DND-41 (cell line): ENCODE measurements at regions not wholly inside any gene's neighbourhood (a gene's known extent, or its start where the extent isn't known, plus 50 kb on each side); places are given as distances from the start of the nearest gene placed in this dataset.

Experiments
- ATAC-seq: fragments of 200-7000 bp; cut with Tn5 transposase; 3 replicates; pipeline ENCODE4 v1.9.1; 2021; ENCODE audit warnings: low read depth; ENCODE audit not compliant: insufficient read depth
- DNase-seq: peaks from one replicate; pipeline ENCODE4 v3.0.0-alpha.2; 2020
- H2AFZ ChIP-seq: 2 replicates; pipeline ENCODE4 v1.6.0; 2012; ENCODE audit warnings: low read depth, low read length
- H3K27ac ChIP-seq: 2 replicates; pipeline ENCODE4 v1.5.1; 2012; ENCODE audit warnings: low read length, inconsistent platforms
- H3K27me3 ChIP-seq: fragments of 200-600 bp; sonication (generic); 2 replicates; pipeline ENCODE4 v1.6.0; 2012; ENCODE audit warnings: low read length, mild to moderate bottlenecking, inconsistent platforms; ENCODE audit not compliant: insufficient read depth, poor library complexity
- H3K36me3 ChIP-seq: 2 replicates; pipeline ENCODE4 v1.5.1; 2012; ENCODE audit warnings: low read length, inconsistent platforms; ENCODE audit not compliant: insufficient read depth
- H3K4me1 ChIP-seq: 2 replicates; pipeline ENCODE4 v1.5.1; 2012; ENCODE audit warnings: mild to moderate bottlenecking, low read length; ENCODE audit not compliant: insufficient read depth
- H3K4me2 ChIP-seq: 2 replicates; pipeline ENCODE4 v1.6.0; 2012; ENCODE audit warnings: mild to moderate bottlenecking, moderate library complexity, low read length, inconsistent platforms; ENCODE audit not compliant: insufficient read depth
- H3K4me3 ChIP-seq, 2 experiments: fragments of 200-600 bp in 1 of 2; shearing (Covaris generic) in 1 of 2; 2 replicates each; pipeline ENCODE4 v1.5.1; 2012 to 2016; ENCODE audit warnings: inconsistent platforms in 2 of 2, low read length in 2 of 2, mild to moderate bottlenecking in 2 of 2, low read depth in 1 of 2, moderate library complexity in 1 of 2
- H3K79me2 ChIP-seq: 2 replicates; pipeline ENCODE4 v1.6.0; 2012; ENCODE audit warnings: low read length, inconsistent platforms; ENCODE audit not compliant: insufficient read depth
- H3K9ac ChIP-seq: 2 replicates; pipeline ENCODE4 v1.6.0; 2012; ENCODE audit warnings: low read depth, mild to moderate bottlenecking, inconsistent platforms, low read length, moderate library complexity
- H3K9me3 ChIP-seq: 2 replicates; pipeline ENCODE4 v1.5.1; 2012; ENCODE audit warnings: low read length, moderate library complexity, mild to moderate bottlenecking, inconsistent platforms; ENCODE audit not compliant: insufficient read depth, severe bottlenecking
- H4K20me1 ChIP-seq: 2 replicates; pipeline ENCODE4 v1.6.0; 2012; ENCODE audit warnings: low read length; ENCODE audit not compliant: insufficient read depth
- CTCF ChIP-seq: IDR thresholded peaks from 2 replicates; pipeline ENCODE4 v1.5.1; 2012; ENCODE audit warnings: borderline replicate concordance, low read length, moderate library complexity, mild to moderate bottlenecking; ENCODE audit not compliant: poor library complexity, severe bottlenecking; ENCODE audit errors: extremely low read depth
- EZH2 ChIP-seq: IDR thresholded peaks from 3 replicates; pipeline ENCODE4 v1.6.1; 2012; ENCODE audit warnings: borderline replicate concordance, low read depth, mild to moderate bottlenecking, moderate library complexity, low read length, inconsistent platforms; ENCODE audit not compliant: severe bottlenecking

GRCh38 chr7:94195201-94195600 lies 191.0 kb upstream of the BET1 start:
- no peak for ATAC-seq
- no peak overlapping the region for H3K4me2 ChIP-seq
- TF ChIP-seq CTCF, result no peak
- TF ChIP-seq EZH2, result no peak

GRCh38 chr7:94195813-94196212 lies 191.7 kb upstream of the BET1 start:
- Histone ChIP-seq H3K4me3 (no peak overlapping the region), H4K20me1 (no peaks in the 10 kb centered on the region), H3K36me3 (no peaks in the 10 kb centered on the region), H3K27me3 (no peaks in the 10 kb centered on the region), H3K27ac (no peak overlapping the region), H3K9ac (no peak overlapping the region), H3K9me3 (no peaks in the 10 kb centered on the region), H3K4me1 (no peaks in the 10 kb centered on the region), H2AFZ (no peak overlapping the region), H3K4me2 (no peak overlapping the region), H3K79me2 (no peaks in the 10 kb centered on the region)
- DNase-seq (no peak), ATAC-seq (no peak)
- TF ChIP-seq EZH2 (no peak), CTCF (no peak)

More at GRCh38 chr7:94195201-94195600, 191.0 kb upstream of the BET1 start:
- Histone ChIP-seq H4K20me1 (no peaks in the 10 kb centered on the region), H3K79me2 (no peaks in the 10 kb centered on the region), H3K4me3 (no peak overlapping the region), H3K4me1 (no peaks in the 10 kb centered on the region), H2AFZ (no peak overlapping the region), H3K27me3 (no peaks in the 10 kb centered on the region), H3K9ac (no peak overlapping the region), H3K9me3 (no peaks in the 10 kb centered on the region), H3K36me3 (no peaks in the 10 kb centered on the region), H3K27ac (no peak overlapping the region)
- no peak for DNase-seq

GRCh38 chr7:94205529-94205928 lies 189.2 kb upstream of the COL1A2 start:
- no peak for ATAC-seq
- Histone ChIP-seq H3K79me2 (no peaks in the 10 kb centered on the region), H3K4me3 (no peak overlapping the region)

More at GRCh38 chr7:94205529-94205928, 189.2 kb upstream of the COL1A2 start:
- H3K27me3 ChIP-seq, result no peaks in the 10 kb centered on the region
- DNase-seq, result no peak
- H3K4me1 ChIP-seq, result no peaks in the 10 kb centered on the region
- H4K20me1 ChIP-seq, result no peaks in the 10 kb centered on the region
- no peak overlapping the region for H3K9ac ChIP-seq
- H3K36me3 ChIP-seq, result no peaks in the 10 kb centered on the region
- no peak overlapping the region for H3K27ac ChIP-seq
- H2AFZ ChIP-seq, result no peak overlapping the region
- no peaks in the 10 kb centered on the region for H3K9me3 ChIP-seq
- TF ChIP-seq EZH2 (no peak), CTCF (no peak)
- no peak overlapping the region for H3K4me2 ChIP-seq
